ENCODE measurements at regions not wholly inside any gene's neighbourhood (a gene's known extent, or its start where the extent isn't known, plus 50 kb on each side); places are given as distances from the start of the nearest gene placed in this dataset.

- H3K9me3 ChIP-seq = no peaks in the 10 kb centered on the region
- H3K36me3 ChIP-seq = no peaks in the 10 kb centered on the region
- 83 to 85% methylated on average over 3 of the region's 3 CpGs for WGBS, 2 donors (ENCODE audit: low coverage in 1 of 2)
- in situ Hi-C loops (cut with MboI; ENCODE audit: low pct_ligation_motif_present in 1 of 4, low pct_unique_long_range_greater_than_20kb in 1 of 4, low sequenced_read_pairs in 3 of 4) (no loop called here), intact Hi-C loops (cut with DNase I; ENCODE audit: low total_unique reads) (no loop called here)
- no peak overlapping the region for H3K4me3 ChIP-seq
- H3K27ac ChIP-seq = no peak overlapping the region
- no peaks in the 10 kb centered on the region for H3K27me3 ChIP-seq
- no peaks in the 10 kb centered on the region for H3K4me1 ChIP-seq
- no peak for DNase-seq
- no peak for TF ChIP-seq CTCF (IDR thresholded peaks at IDR 0.05)
- TF ChIP-seq POLR2AphosphoS5 (IDR thresholded peaks at IDR 0.05) = no peak
- TF ChIP-seq EP300 (IDR thresholded peaks at IDR 0.05; ENCODE audit: low read depth) = no peak
- no peak for TF ChIP-seq POLR2A (IDR thresholded peaks at IDR 0.05)
Observed at GRCh38 chr6:155747491-155747890, 291.9 kb upstream of the NOX3 start.

GRCh38 chr6:155740781-155741399 is 285.3 kb upstream of the NOX3 start:
- DNase-seq = no peak
- Histone ChIP-seq H3K4me3 (no peak overlapping the region), H3K36me3 (no peaks in the 10 kb centered on the region), H3K9me3 (no peaks in the 10 kb centered on the region), H3K27ac (no peak overlapping the region), H3K4me1 (no peaks in the 10 kb centered on the region), H3K27me3 (no peaks in the 10 kb centered on the region)
- in situ Hi-C loops (cut with MboI; ENCODE audit: low pct_ligation_motif_present in 1 of 4, low pct_unique_long_range_greater_than_20kb in 1 of 4, low sequenced_read_pairs in 3 of 4) = no loop called here
- 83 to 85% methylated on average over 1 of the region's 1 CpG for WGBS, 2 donors (ENCODE audit: low coverage in 1 of 2)
- TF ChIP-seq CTCF (IDR thresholded peaks at IDR 0.05) = no peak
- no peak for TF ChIP-seq POLR2A (IDR thresholded peaks at IDR 0.05)
- TF ChIP-seq EP300 (IDR thresholded peaks at IDR 0.05; ENCODE audit: low read depth) = no peak
- TF ChIP-seq POLR2AphosphoS5 (IDR thresholded peaks at IDR 0.05) = no peak
- intact Hi-C loops (cut with DNase I; ENCODE audit: low total_unique reads) = no loop called here

DNA sequence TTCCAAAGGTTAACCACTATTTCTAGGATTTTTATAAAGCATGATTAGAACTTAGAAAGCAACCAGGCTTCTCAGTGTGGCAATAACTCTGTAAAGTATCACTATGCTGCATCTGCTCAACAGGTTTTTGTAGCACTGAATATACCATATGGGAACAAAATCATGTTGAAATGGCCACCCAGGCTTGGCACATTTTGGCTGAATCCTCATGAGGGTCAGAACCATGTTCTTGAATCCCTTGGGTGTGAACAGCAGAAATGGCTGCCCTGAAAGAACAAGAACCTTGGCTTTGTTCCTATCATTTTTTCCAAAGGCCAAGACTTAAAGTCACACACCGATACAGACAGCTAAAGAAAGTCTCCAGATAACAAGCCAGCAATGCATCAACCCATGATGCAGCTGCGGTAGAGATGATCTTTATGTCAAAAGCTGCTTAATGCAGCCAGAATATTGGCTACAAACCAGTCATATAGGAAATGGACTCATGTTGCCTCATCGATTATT is 283.0 kb upstream of the NOX3 start:
- TF ChIP-seq POLR2A (IDR thresholded peaks at IDR 0.05) (no peak), EP300 (IDR thresholded peaks at IDR 0.05; ENCODE audit: low read depth) (no peak), CTCF (IDR thresholded peaks at IDR 0.05) (no peak), POLR2AphosphoS5 (IDR thresholded peaks at IDR 0.05) (no peak)
- no peaks in the 10 kb centered on the region for H3K9me3 ChIP-seq
- 90 to 100% methylated on average over 2 to 3 of the region's 3 CpGs for WGBS, 2 donors (ENCODE audit: low coverage in 1 of 2)
- H3K4me3 ChIP-seq = no peak overlapping the region
- DNase-seq = no peak
- no peaks in the 10 kb centered on the region for H3K36me3 ChIP-seq
- in situ Hi-C loops (cut with MboI; ENCODE audit: low pct_ligation_motif_present in 1 of 4, low pct_unique_long_range_greater_than_20kb in 1 of 4, low sequenced_read_pairs in 3 of 4) = no loop called here
- no peak overlapping the region for H3K27ac ChIP-seq
- H3K27me3 ChIP-seq = no peaks in the 10 kb centered on the region
- intact Hi-C loops (cut with DNase I; ENCODE audit: low total_unique reads) = no loop called here
- H3K4me1 ChIP-seq = no peaks in the 10 kb centered on the region

DNA sequence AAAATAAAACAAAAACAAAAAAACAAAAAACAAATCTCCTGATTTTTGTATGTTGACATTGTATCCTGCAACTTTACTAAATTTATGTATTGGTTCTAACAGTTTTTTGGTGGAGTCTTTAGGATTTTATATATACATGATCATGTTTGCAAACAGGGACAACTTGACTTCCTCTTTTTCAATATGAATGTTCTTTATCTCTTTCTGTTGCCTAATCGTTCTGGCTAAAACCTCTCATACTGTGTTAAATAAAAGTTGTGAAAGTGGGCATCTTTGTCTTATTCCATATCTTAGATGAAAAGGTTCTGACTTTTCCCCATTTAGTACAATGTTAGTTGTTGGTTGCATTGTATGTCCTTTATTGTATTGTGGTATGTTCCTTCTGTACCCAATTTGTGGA is 261.7 kb upstream of the NOX3 start:
- no peaks in the 10 kb centered on the region for H3K36me3 ChIP-seq
- H3K9me3 ChIP-seq = no peaks in the 10 kb centered on the region
- no peak for TF ChIP-seq CTCF (IDR thresholded peaks at IDR 0.05)
- TF ChIP-seq EP300 (IDR thresholded peaks at IDR 0.05; ENCODE audit: low read depth) = no peak
- no peak for TF ChIP-seq POLR2A (IDR thresholded peaks at IDR 0.05)
- TF ChIP-seq POLR2AphosphoS5 (IDR thresholded peaks at IDR 0.05) = no peak
- in situ Hi-C loops (cut with MboI; ENCODE audit: low pct_ligation_motif_present in 1 of 4, low pct_unique_long_range_greater_than_20kb in 1 of 4, low sequenced_read_pairs in 3 of 4) (no loop called here), intact Hi-C loops (cut with DNase I; ENCODE audit: low total_unique reads) (no loop called here)
- H3K27ac ChIP-seq = no peak overlapping the region
- no peak for DNase-seq
- H3K27me3 ChIP-seq = no peaks in the 10 kb centered on the region
- H3K4me1 ChIP-seq = no peaks in the 10 kb centered on the region
- WGBS, 2 donors (ENCODE audit: low coverage in 1 of 2) = 39 to 50% methylated on average over 1 of the region's 1 CpG
- no peak overlapping the region for H3K4me3 ChIP-seq
